SK-N-MC (cell line): ENCODE measurements at regions not wholly inside any gene's neighbourhood (a gene's known extent, or its start where the extent isn't known, plus 50 kb on each side); places are given as distances from the start of the nearest gene placed in this dataset.
"Not testable (repeated sequence)": the region's sequence is repeated elsewhere in the genome, so short reads cannot be mapped to it uniquely, and the experiment has no call there.

Source experiments
- DNase-seq: peaks from one replicate; pipeline ENCODE4 v3.0.0-alpha.2; 2011; ENCODE audit warnings: low read depth, low spot score
- H3K27ac ChIP-seq: fragments of 200-600 bp; sonication (generic); 2 replicates; pipeline ENCODE4 v1.5.1; 2016; ENCODE audit warnings: mixed run types
- H3K36me3 ChIP-seq: fragments of 200-600 bp; sonication (generic); 2 replicates; pipeline ENCODE4 v1.6.1; 2017; ENCODE audit warnings: antibody characterized with exemption, low read length, mixed read lengths; ENCODE audit not compliant: insufficient read depth
- H3K4me3 ChIP-seq: fragments of 200-600 bp; sonication (generic); 2 replicates; pipeline ENCODE4 v1.5.1; 2016
- H3K9ac ChIP-seq: fragments of 200-600 bp; sonication (generic); 2 replicates; pipeline ENCODE4 v1.8.0; 2017; ENCODE audit warnings: mixed run types, mixed read lengths; ENCODE audit not compliant: insufficient read length
- H3K9me3 ChIP-seq: fragments of 200-600 bp; sonication (generic); 2 replicates; pipeline ENCODE4 v1.6.1; 2017; ENCODE audit warnings: low read depth, mild to moderate bottlenecking, antibody characterized with exemption, low read length, moderate library complexity, mixed read lengths
- EZH2 ChIP-seq: fragments of 200-600 bp; sonication (generic); IDR thresholded peaks from one replicate; pipeline ENCODE4 v1.6.1; 2017; ENCODE audit warnings: antibody characterized with exemption
- FOXP2 ChIP-seq: optimal IDR thresholded peaks from 2 replicates; pipeline ENCODE3; 2011; ENCODE audit warnings: mild to moderate bottlenecking, moderate library complexity; ENCODE audit not compliant: insufficient read depth; ENCODE audit errors: extremely low read length, control extremely low read depth
- POLR2AphosphoS5 ChIP-seq: IDR thresholded peaks from 2 replicates; pipeline ENCODE4 v1.6.1; 2012; ENCODE audit warnings: mild to moderate bottlenecking, low read depth, low read length, borderline replicate concordance

DNA sequence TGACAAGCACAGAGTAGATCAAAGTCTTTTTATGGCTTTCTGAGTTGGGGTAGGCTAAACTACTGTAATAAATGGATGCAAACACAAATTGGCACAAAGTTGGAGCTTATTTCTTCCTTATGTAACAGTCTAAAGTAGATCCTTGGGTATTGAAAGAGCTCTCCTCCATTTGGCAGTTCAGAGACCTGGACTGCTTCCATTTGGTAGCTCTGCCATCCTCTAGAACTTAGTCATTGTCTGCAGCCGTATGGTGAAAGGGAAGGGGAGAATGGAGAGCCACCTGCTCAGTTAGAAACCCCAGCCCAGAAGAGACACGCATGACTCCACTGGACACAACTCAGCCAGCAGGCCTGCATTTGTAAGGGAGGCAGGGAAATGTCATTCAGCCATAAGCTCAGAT lies 345.0 kb downstream of the DMAC1 start:
- H3K27ac ChIP-seq: no peak overlapping the region
- no peak for DNase-seq

DNA sequence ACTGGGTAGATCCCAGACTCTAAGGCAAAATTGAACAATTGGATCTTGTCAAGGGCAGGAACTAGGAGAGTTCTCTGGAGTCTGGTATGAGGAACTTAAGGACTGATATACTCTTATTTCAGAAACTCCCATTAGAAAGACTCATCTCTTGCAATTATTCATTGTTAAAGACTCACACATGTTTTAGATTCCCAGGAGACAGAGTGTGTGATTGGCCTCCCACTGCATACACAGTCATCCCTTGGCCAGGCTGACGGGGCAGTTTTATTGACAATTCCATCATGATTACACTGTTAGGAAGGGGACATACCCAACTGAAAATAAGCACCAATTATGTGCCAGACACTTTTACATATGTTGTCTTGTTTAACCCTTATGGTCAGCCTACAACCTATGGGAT lies 347.2 kb downstream of the DMAC1 start:
- TF ChIP-seq FOXP2 (no peak), EZH2 (no peak), POLR2AphosphoS5 (no peak)
- H3K9ac ChIP-seq: no peak overlapping the region
- no peaks in the 10 kb centered on the region for H3K9me3 ChIP-seq
- no peak overlapping the region for H3K27ac ChIP-seq
- DNase-seq: no peak
- H3K4me3 ChIP-seq: no peak overlapping the region
- no peaks in the 10 kb centered on the region for H3K36me3 ChIP-seq

More for the DNA sequence above, 345.0 kb downstream of the DMAC1 start:
- no peaks in the 10 kb centered on the region for H3K9me3 ChIP-seq
- no peaks in the 10 kb centered on the region for H3K36me3 ChIP-seq
- H3K4me3 ChIP-seq: no peak overlapping the region
- TF ChIP-seq POLR2AphosphoS5 (no peak), FOXP2 (no peak), EZH2 (no peak)
- H3K9ac ChIP-seq: no peak overlapping the region

DNA sequence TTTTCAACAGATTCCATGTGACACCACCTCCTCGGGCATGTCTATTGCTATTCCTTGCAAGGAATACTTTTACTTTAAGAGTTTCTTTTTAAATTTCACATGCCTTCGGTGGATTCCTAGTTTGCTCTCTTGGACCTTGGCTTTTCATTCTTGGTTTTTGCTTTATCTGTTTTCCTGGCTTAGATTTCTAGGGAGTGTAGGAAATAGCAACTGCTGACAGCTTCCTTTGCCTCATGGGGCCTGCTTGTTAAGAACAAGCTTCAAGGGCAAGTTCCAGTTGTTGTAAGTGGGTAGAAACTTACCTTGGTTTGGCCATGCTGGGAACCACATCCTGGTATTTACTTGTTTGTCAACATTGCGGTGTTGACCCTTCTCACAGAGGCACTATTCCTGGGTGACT lies 348.5 kb downstream of the DMAC1 start:
- no peak overlapping the region for H3K9ac ChIP-seq
- no peaks in the 10 kb centered on the region for H3K9me3 ChIP-seq
- H3K27ac ChIP-seq: no peak overlapping the region
- no peaks in the 10 kb centered on the region for H3K36me3 ChIP-seq
- no peak for DNase-seq
- H3K4me3 ChIP-seq: no peak overlapping the region
- TF ChIP-seq EZH2: no peak
- no peak for TF ChIP-seq POLR2AphosphoS5
- TF ChIP-seq FOXP2: no peak

DNA sequence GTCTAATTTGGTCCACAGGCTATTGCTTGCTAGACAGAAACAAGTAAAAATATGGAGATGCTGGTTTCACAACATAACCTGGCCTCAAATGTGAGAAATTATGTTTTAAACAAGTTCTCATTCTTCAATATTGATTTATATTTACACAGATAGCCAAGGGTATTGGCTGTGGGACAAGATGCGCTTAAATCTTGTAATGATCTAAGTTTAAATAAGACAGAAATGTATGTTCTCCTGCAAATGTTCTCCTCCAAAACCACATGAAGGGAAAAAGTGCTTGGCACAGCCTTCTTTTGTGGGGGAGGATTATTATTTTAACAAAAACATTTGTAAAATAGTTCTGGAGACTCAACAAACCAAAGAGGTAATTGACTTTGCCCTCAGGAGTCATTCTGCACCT lies 356.0 kb downstream of the DMAC1 start:
- Histone ChIP-seq H3K36me3 (no peaks in the 10 kb centered on the region), H3K9me3 (no peaks in the 10 kb centered on the region), H3K4me3 (no peak overlapping the region), H3K27ac (no peak overlapping the region), H3K9ac (no peak overlapping the region)
- TF ChIP-seq POLR2AphosphoS5 (no peak), FOXP2 (no peak), EZH2 (no peak)
- DNase-seq: no peak

DNA sequence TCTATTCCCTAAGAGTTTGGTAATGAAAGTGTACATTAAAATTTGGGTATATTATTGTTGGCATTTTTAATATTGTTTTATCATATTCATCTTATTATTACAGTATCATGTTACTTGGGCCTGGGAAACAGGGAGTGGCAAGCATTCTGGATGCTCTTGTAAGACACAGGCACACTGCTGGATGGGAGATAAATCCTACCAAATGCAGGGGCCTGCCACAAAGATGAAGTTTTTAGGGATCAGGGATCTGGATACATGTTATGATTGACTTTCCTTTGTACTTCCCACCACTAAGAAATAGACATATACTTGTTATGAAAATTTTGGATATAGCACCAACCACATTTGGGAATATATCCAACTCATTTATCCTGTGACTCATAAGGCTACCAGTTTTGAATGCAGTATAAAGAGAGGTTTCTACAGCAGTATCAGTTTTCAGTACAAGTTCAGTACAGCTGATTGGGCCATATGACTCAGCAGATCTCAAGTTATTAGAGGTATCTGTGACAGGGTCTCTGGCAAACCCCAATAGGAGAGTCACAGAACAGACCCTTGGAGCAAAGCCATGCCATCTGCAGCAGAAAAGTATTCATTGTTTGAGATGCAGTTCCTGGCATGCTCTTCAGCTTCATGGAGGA lies 360.1 kb downstream of the DMAC1 start:
- no peaks in the 10 kb centered on the region for H3K9me3 ChIP-seq
- no peaks in the 10 kb centered on the region for H3K36me3 ChIP-seq
- no peak overlapping the region for H3K27ac ChIP-seq
- DNase-seq: no peak
- no peak overlapping the region for H3K4me3 ChIP-seq
- H3K9ac ChIP-seq: no peak overlapping the region
- no peak for TF ChIP-seq EZH2
- TF ChIP-seq FOXP2: no peak
- no peak for TF ChIP-seq POLR2AphosphoS5

DNA sequence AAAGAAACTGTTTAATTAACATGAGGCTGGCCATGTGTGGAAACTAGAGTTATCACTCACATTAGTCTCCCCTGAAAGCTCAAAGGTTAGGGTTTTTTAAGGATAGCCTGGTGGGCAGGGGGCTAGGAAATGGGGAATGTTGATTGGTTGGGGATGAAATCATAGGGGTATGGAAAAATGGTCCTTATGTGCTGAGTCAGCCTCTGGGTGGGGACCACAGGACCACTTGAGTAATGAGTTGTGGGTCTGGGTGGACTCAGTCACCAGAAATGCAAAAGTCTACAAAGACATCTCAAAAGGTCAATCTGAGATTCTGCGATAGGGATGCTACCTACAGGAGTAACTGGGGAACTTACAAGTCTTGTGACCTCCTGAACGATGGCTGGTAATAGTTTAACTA lies 362.8 kb downstream of the DMAC1 start:
- DNase-seq: no peak
- TF ChIP-seq FOXP2 (no peak), POLR2AphosphoS5 (no peak), EZH2 (no peak)
- H3K4me3 ChIP-seq: no peak overlapping the region
- H3K9me3 ChIP-seq: no peaks in the 10 kb centered on the region
- H3K9ac ChIP-seq: no peak overlapping the region
- H3K36me3 ChIP-seq: no peaks in the 10 kb centered on the region
- no peak overlapping the region for H3K27ac ChIP-seq

DNA sequence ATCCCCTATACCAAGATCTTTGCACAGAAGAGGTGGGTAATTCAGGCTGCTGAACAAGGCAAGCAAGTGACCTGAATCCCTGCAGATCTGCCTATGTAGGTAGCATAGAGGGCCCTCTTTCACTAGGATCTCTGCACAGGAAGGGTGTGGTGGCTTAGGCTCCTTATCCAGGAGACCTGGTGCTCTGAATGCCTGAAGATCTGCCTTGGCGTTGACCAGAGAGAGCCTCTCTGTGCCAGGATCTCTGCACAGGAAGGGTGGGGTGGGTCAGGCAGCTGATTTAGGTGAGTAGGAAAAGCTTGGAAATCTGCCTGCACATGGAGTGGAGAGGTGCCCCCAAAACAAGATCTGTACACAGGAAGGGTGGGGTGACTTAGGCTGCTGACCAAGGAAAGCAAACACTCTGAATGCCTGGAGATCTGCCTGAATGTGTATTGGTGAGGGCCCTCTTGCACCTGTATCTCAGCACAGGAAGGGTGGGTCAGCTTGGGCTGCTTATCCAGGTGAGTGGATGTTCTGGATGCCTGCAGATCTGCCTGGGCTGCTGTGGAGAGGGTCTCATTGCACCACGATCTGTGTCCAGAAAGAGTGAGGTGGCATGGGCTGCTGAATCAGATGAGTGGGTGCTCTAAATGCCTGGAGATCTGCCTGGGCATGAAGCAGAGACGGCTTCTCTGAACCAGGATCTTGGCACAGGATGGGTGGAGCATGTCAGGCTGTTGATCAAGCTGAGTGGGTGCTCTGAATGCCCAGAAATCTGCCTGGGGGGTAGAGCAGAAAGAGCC lies 365.9 kb downstream of the DMAC1 start:
- no peak for DNase-seq

DNA sequence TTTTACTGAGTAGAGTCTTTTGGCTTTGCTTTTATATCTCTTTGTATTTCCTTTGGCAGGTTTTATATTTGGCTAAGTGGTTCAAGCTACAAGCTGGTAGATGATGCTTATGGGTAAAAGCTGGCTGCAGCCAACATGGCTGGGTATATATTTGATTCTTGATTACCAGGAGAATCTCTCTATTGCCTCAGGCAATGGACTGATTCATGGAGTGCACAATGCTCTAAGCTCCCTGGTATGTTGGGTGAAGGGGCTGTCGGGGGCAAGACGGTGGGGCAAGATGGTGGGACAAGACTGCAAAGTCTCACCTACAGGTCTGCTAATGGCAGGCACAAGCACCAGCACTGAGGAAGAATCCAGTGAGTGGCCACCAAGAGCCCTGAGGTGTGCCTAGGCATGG lies 366.6 kb downstream of the DMAC1 start:
- no peak overlapping the region for H3K9ac ChIP-seq
- H3K27ac ChIP-seq: no peak overlapping the region
- H3K36me3 ChIP-seq: no peaks in the 10 kb centered on the region
- TF ChIP-seq POLR2AphosphoS5 (no peak), EZH2 (no peak), FOXP2 (no peak)
- H3K9me3 ChIP-seq: no peaks in the 10 kb centered on the region
- no peak overlapping the region for H3K4me3 ChIP-seq
- no peak for DNase-seq

More for the DNA sequence above, 365.9 kb downstream of the DMAC1 start:
- H3K9ac ChIP-seq: no peak overlapping the region
- H3K9me3 ChIP-seq: no peaks in the 10 kb centered on the region
- H3K4me3 ChIP-seq: no peak overlapping the region
- H3K36me3 ChIP-seq: no peaks in the 10 kb centered on the region
- no peak overlapping the region for H3K27ac ChIP-seq
- TF ChIP-seq FOXP2: no peak
- TF ChIP-seq POLR2AphosphoS5: no peak
- TF ChIP-seq EZH2: no peak

DNA sequence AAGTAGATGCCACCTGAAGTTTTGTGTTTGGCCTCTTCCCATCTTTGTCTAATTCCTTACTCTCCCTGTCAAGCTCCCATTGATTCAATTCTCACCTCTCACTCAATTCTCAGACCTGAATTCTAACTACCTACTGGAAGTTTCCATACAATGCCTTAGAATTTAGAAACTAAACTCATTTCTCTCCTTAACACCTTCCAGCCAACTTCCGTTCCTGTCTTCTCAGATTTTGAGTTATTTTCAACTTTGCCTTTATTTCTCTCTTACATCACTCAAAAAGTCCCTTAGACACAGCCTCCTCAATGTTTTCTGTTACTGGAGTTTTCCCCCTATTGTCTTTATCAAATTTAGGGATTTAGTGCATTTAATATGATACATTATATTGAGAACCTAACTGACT lies 382.2 kb downstream of the DMAC1 start:
- not testable (repeated sequence) for DNase-seq

More for the DNA sequence above, 382.2 kb downstream of the DMAC1 start:
- not testable (repeated sequence) for H3K4me3 ChIP-seq, H3K36me3 ChIP-seq, H3K27ac ChIP-seq, H3K9me3 ChIP-seq, H3K9ac ChIP-seq
